ENCODE measurements at regions not wholly inside any gene's neighbourhood (a gene's known extent, or its start where the extent isn't known, plus 50 kb on each side); places are given as distances from the start of the nearest gene placed in this dataset.

DNA sequence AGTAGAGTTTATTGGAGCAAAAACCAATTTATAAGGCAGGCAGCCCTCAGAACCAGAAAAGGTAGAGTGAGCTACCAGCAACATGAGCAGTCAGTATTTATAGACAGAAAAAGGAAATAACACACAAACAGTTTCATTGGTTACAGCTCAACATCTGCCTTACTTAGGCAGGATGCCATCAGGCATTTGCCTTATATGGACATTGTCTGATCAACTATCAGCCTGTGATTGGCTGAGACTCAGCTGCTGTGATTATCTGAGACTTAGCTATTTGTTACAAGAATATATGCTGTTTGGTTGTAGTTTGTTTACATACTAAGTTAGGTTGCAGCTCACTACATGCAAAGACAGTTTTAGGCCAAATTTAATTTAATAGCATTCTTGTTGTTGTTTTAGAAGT is 60.4 kb upstream of the CDK1 start:
- Histone ChIP-seq H3K9me3 (no peaks in the 10 kb centered on the region), H3K27ac (peak overlapping the region in 1 of 2 donors; percentile 15), H3K36me3 (no peaks in the 10 kb centered on the region), H3K4me3 (no peak overlapping the region), H3K27me3 (no peaks in the 10 kb centered on the region), H3K4me1 (ENCODE audit: insufficient read depth) (peaks cover 3% of the 10 kb centered on the region)
- no peak for DNase-seq
- intact Hi-C loops (cut with DNase I) = no loop called here
- TF ChIP-seq EP300 (IDR thresholded peaks at IDR 0.05) = no peak
- TF ChIP-seq POLR2A (IDR thresholded peaks at IDR 0.05) = no peak
- TF ChIP-seq, protein P1, sequence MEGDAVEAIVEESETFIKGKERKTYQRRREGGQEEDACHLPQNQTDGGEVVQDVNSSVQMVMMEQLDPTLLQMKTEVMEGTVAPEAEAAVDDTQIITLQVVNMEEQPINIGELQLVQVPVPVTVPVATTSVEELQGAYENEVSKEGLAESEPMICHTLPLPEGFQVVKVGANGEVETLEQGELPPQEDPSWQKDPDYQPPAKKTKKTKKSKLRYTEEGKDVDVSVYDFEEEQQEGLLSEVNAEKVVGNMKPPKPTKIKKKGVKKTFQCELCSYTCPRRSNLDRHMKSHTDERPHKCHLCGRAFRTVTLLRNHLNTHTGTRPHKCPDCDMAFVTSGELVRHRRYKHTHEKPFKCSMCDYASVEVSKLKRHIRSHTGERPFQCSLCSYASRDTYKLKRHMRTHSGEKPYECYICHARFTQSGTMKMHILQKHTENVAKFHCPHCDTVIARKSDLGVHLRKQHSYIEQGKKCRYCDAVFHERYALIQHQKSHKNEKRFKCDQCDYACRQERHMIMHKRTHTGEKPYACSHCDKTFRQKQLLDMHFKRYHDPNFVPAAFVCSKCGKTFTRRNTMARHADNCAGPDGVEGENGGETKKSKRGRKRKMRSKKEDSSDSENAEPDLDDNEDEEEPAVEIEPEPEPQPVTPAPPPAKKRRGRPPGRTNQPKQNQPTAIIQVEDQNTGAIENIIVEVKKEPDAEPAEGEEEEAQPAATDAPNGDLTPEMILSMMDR (IDR thresholded peaks at IDR 0.05) = no peak

DNA sequence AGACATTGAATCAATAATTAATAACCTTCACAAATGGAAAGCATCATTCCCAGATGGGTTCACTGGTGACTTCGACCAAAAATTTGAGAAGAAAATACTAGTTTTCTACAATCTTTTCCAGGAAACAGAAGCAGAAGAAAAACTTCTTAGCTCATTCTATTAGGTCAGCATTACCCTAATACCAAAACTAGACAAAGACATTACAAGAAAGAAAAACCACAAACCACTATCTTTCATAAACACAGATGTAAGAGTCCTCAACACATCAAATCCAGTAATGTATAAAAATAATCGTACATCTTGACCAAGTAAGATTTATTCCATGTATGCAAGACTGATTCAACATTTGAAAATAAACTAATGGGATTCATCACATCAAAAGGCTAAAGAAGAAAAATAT is 64.0 kb upstream of the CDK1 start:
- DNase-seq = no peak
- Histone ChIP-seq H3K9me3 (no peaks in the 10 kb centered on the region), H3K27me3 (no peaks in the 10 kb centered on the region), H3K4me1 (ENCODE audit: insufficient read depth) (no peaks in the 10 kb centered on the region), H3K4me3 (no peak overlapping the region), H3K27ac (no peak overlapping the region), H3K36me3 (no peaks in the 10 kb centered on the region)
- TF ChIP-seq, protein P1 (IDR thresholded peaks at IDR 0.05) = no peak
- TF ChIP-seq EP300 (IDR thresholded peaks at IDR 0.05) = no peak
- TF ChIP-seq POLR2A (IDR thresholded peaks at IDR 0.05) = no peak
- intact Hi-C loops (cut with DNase I) = no loop called here
- WGBS, 3 donors = 68 to 76% (median 76%) methylated on average over 2 of the region's 2 CpGs

DNA sequence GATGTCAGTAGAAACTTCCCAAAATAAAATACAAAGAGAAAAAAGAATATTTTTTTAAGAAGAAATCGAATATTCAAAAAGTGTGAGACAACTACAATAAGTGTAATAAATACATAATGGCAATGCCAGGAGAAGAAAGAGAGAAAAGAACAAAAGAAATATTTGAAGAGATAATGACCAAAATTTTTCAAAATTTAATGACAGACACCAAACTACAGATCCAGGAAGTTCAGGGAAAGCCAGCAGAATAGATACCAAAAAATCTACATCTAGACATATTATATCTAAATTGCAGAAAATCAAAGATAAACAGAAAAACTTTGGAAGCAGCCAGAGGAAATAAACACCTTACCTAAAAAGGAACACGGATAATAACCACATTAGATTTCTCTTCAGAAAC is 66.8 kb upstream of the CDK1 start:
- 96 to 98% (median 97%) methylated on average over 2 of the region's 2 CpGs for WGBS, 3 donors
- H3K9me3 ChIP-seq = no peaks in the 10 kb centered on the region
- TF ChIP-seq, protein P1 (IDR thresholded peaks at IDR 0.05) = no peak
- TF ChIP-seq EP300 (IDR thresholded peaks at IDR 0.05) (no peak), POLR2A (IDR thresholded peaks at IDR 0.05) (no peak)
- H3K27ac ChIP-seq = no peak overlapping the region
- intact Hi-C loops (cut with DNase I) = no loop called here
- no peaks in the 10 kb centered on the region for H3K4me1 ChIP-seq (ENCODE audit: insufficient read depth)
- DNase-seq = no peak
- no peaks in the 10 kb centered on the region for H3K27me3 ChIP-seq
- no peaks in the 10 kb centered on the region for H3K36me3 ChIP-seq
- no peak overlapping the region for H3K4me3 ChIP-seq

DNA sequence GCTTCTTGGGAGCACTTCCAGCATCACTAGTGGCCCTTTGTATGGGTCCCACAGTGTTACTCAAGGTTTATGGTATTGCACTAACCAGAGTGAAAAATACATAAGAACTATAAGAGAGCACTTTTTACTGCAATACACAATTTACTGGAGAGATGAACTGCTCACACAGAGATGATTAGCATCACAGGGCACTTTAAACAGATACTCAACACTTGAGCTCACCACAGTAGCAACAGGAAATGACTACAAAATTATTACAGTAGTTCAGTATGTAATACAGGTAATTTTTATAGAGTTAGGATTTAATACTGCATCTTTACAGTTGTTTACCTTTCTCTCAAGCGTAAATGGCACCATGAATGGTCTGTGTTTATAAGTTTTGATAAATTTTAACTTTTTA is 68.2 kb upstream of the CDK1 start:
- H3K9me3 ChIP-seq = no peaks in the 10 kb centered on the region
- intact Hi-C loops (cut with DNase I) = no loop called here
- DNase-seq = no peak
- TF ChIP-seq EP300 (IDR thresholded peaks at IDR 0.05) = no peak
- TF ChIP-seq, protein P1 (IDR thresholded peaks at IDR 0.05) = no peak
- TF ChIP-seq POLR2A (IDR thresholded peaks at IDR 0.05) = no peak
- WGBS, 3 donors = 98 to 100% (median 98%) methylated on average over 1 of the region's 1 CpG
- no peak overlapping the region for H3K4me3 ChIP-seq
- H3K27me3 ChIP-seq = no peaks in the 10 kb centered on the region
- no peaks in the 10 kb centered on the region for H3K36me3 ChIP-seq
- no peak overlapping the region for H3K27ac ChIP-seq
- no peaks in the 10 kb centered on the region for H3K4me1 ChIP-seq (ENCODE audit: insufficient read depth)

DNA sequence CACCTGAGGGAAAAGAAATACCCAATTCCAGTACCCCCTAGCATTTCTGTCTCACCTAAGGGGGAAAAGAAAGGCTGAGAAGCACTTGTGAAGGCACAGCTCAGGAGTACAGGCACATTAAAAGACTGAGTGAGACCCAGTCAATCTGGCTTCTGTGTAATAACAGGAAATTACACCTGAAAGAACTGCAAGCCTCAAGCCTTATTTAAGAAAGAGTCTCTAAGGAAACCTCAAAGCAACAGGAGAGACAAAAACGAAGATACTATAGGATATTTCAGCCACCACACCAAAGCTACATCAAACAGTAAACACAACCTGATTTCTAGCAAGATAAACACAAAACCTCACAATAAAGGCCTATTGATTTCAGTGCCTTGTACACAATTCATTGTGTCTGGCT is 69.6 kb upstream of the CDK1 start:
- no peak for DNase-seq
- WGBS, 3 donors = 0 to 41% (median 30%) methylated on average over 1 of the region's 1 CpG
- H3K36me3 ChIP-seq = no peaks in the 10 kb centered on the region
- no peak for TF ChIP-seq POLR2A (IDR thresholded peaks at IDR 0.05)
- TF ChIP-seq, protein P1 (IDR thresholded peaks at IDR 0.05) = no peak
- no peak for TF ChIP-seq EP300 (IDR thresholded peaks at IDR 0.05)
- H3K4me3 ChIP-seq = no peak overlapping the region
- intact Hi-C loops (cut with DNase I) = no loop called here
- no peaks in the 10 kb centered on the region for H3K9me3 ChIP-seq
- H3K4me1 ChIP-seq (ENCODE audit: insufficient read depth) = no peaks in the 10 kb centered on the region
- no peak overlapping the region for H3K27ac ChIP-seq
- no peaks in the 10 kb centered on the region for H3K27me3 ChIP-seq

Measured in ovary (tissue), 7 donors.